Trophoblast cell (in vitro differentiated cells and primary cell): ENCODE measurements at regions not wholly inside any gene's neighbourhood (a gene's known extent, or its start where the extent isn't known, plus 50 kb on each side); places are given as distances from the start of the nearest gene placed in this dataset.

Experiments used
- DNase-seq, 2 donors: peaks; one replicate each; pipeline ENCODE4 v3.0.0-alpha.2; 2016
- H2AFZ ChIP-seq: 2 replicates; pipeline ENCODE4 v1.6.1; 2013; ENCODE audit warnings: low read length, moderate library complexity, mild to moderate bottlenecking; ENCODE audit not compliant: insufficient read depth, poor library complexity
- H2AK5ac ChIP-seq: 2 replicates; pipeline ENCODE4 v1.6.1; 2013; ENCODE audit warnings: mild to moderate bottlenecking, low read length
- H2BK120ac ChIP-seq: 2 replicates; pipeline ENCODE4 v1.6.1; 2013; ENCODE audit warnings: low read length, mild to moderate bottlenecking, moderate library complexity; ENCODE audit not compliant: insufficient read depth, poor library complexity
- H2BK12ac ChIP-seq: 2 replicates; pipeline ENCODE4 v1.6.1; 2013; ENCODE audit warnings: mild to moderate bottlenecking, low read length, moderate library complexity
- H2BK5ac ChIP-seq: 2 replicates; pipeline ENCODE4 v1.6.1; 2013; ENCODE audit warnings: low read length, low read depth, moderate library complexity, mild to moderate bottlenecking; ENCODE audit not compliant: poor library complexity
- H3K14ac ChIP-seq: 2 replicates; pipeline ENCODE4 v1.6.1; 2013; ENCODE audit warnings: mild to moderate bottlenecking, low read length
- H3K18ac ChIP-seq: 2 replicates; pipeline ENCODE4 v1.6.1; 2013; ENCODE audit warnings: mild to moderate bottlenecking, low read length
- H3K23ac ChIP-seq: 2 replicates; pipeline ENCODE4 v1.6.1; 2013; ENCODE audit warnings: low read length
- H3K27ac ChIP-seq: 2 replicates; pipeline ENCODE4 v1.5.1; 2013; ENCODE audit warnings: low read depth, mild to moderate bottlenecking, inconsistent platforms, low read length, moderate library complexity
- H3K27me3 ChIP-seq: 2 replicates; pipeline ENCODE4 v1.6.1; 2013; ENCODE audit warnings: inconsistent platforms, mild to moderate bottlenecking, low read length, moderate library complexity; ENCODE audit not compliant: insufficient read depth
- H3K36me3 ChIP-seq, 2 experiments: 1 replicate in 1 of 2; 2 replicates in 1 of 2; pipeline ENCODE4 v1.6.1; 2013; ENCODE audit warnings: low read length in 2 of 2, mild to moderate bottlenecking in 2 of 2, moderate library complexity in 1 of 2; ENCODE audit not compliant: insufficient read depth in 2 of 2, control insufficient read depth in 1 of 2
- H3K4ac ChIP-seq: 2 replicates; pipeline ENCODE4 v1.6.1; 2013; ENCODE audit warnings: low read depth, mild to moderate bottlenecking, low read length, moderate library complexity
- H3K4me1 ChIP-seq, 2 experiments: 1 replicate in 1 of 2; 2 replicates in 1 of 2; pipeline ENCODE4 v1.6.1; 2013; ENCODE audit warnings: low read length in 2 of 2, mild to moderate bottlenecking in 2 of 2, moderate library complexity in 1 of 2; ENCODE audit not compliant: insufficient read depth in 2 of 2, control insufficient read depth in 1 of 2
- H3K4me2 ChIP-seq: 2 replicates; pipeline ENCODE4 v1.6.1; 2013; ENCODE audit warnings: inconsistent platforms, mild to moderate bottlenecking, low read length, moderate library complexity
- H3K4me3 ChIP-seq: 2 replicates; pipeline ENCODE4 v1.5.1; 2013; ENCODE audit warnings: mild to moderate bottlenecking, low read depth, low read length, inconsistent platforms
- H3K79me1 ChIP-seq: one replicate; pipeline ENCODE4 v1.6.1; 2013; ENCODE audit warnings: low read length
- H3K79me2 ChIP-seq: 2 replicates; pipeline ENCODE4 v1.6.1; 2013; ENCODE audit warnings: low read length, mild to moderate bottlenecking; ENCODE audit not compliant: control insufficient read depth, insufficient read depth, poor library complexity
- H3K9ac ChIP-seq: 2 replicates; pipeline ENCODE4 v1.6.1; 2013; ENCODE audit warnings: mild to moderate bottlenecking, low read length
- H3K9me3 ChIP-seq: 2 replicates; pipeline ENCODE4 v1.6.1; 2013; ENCODE audit warnings: low read depth, mild to moderate bottlenecking, control low read depth, inconsistent platforms, low read length; ENCODE audit not compliant: insufficient read depth
- H4K12ac ChIP-seq: 2 replicates; pipeline ENCODE4 v1.6.1; 2013; ENCODE audit warnings: low read depth, mild to moderate bottlenecking, low read length, moderate library complexity
- H4K8ac ChIP-seq: 2 replicates; pipeline ENCODE4 v1.6.1; 2013; ENCODE audit warnings: low read depth, mild to moderate bottlenecking, low read length, moderate library complexity
- H4K91ac ChIP-seq: one replicate; pipeline ENCODE4 v1.6.1; 2013; ENCODE audit warnings: low read depth, mild to moderate bottlenecking, low read length, moderate library complexity
- whole genome bisulfite sequencing: extraction: QIAGEN DNeasy Blood & Tissue Kit; methylation state at CpG from one replicate; pipeline ENCODE4 v1.1.7; 2013; ENCODE audit warnings: missing lambda C conversion rate; ENCODE audit not compliant: insufficient read length, insufficient coverage; ENCODE audit errors: extremely low coverage; 5-methylcytosine and 5-hydroxymethylcytosine counted together

GRCh38 chrX:20432746-20433387, 166.2 kb upstream of the RPS6KA3 start:
- no peak overlapping the region for H3K4me2 ChIP-seq
- WGBS: no CpG with 5 or more reads among the region's 2 CpGs

GRCh38 chrX:20432048-20432447, 165.3 kb upstream of the RPS6KA3 start:
- H3K36me3 ChIP-seq: no peaks in the 10 kb centered on the region
- WGBS: no CpG with 5 or more reads among the region's 3 CpGs
- H2BK12ac ChIP-seq: no peak overlapping the region
- DNase-seq: no peak
- H2BK120ac ChIP-seq: no peak overlapping the region
- H2AK5ac ChIP-seq: no peak overlapping the region
- H3K14ac ChIP-seq: no peak overlapping the region
- no peak overlapping the region for H3K23ac ChIP-seq
- H4K8ac ChIP-seq: no peak overlapping the region
- H3K4me3 ChIP-seq: no peak overlapping the region
- no peak overlapping the region for H4K91ac ChIP-seq
- no peaks in the 10 kb centered on the region for H3K79me2 ChIP-seq
- no peak overlapping the region for H4K12ac ChIP-seq
- no peak overlapping the region for H3K27ac ChIP-seq
- no peak overlapping the region for H2BK5ac ChIP-seq
- H2AFZ ChIP-seq: no peak overlapping the region
- no peaks in the 10 kb centered on the region for H3K27me3 ChIP-seq
- no peak overlapping the region for H3K18ac ChIP-seq
- no peak overlapping the region for H3K4me2 ChIP-seq
- H3K4me1 ChIP-seq: peaks cover 0 to 8% of the 10 kb centered on the region in 2 experiments
- H3K79me1 ChIP-seq: no peaks in the 10 kb centered on the region
- no peak overlapping the region for H3K4ac ChIP-seq
- no peaks in the 10 kb centered on the region for H3K9me3 ChIP-seq
- H3K9ac ChIP-seq: no peak overlapping the region

More at GRCh38 chrX:20432746-20433387, 166.2 kb upstream of the RPS6KA3 start:
- Histone ChIP-seq H3K27ac (no peak overlapping the region), H3K4me3 (no peak overlapping the region), H3K36me3 (no peaks in the 10 kb centered on the region), H3K79me2 (no peaks in the 10 kb centered on the region), H3K4me1 (peaks cover 0 to 8% of the 10 kb centered on the region in 2 experiments), H4K12ac (no peak overlapping the region), H2BK120ac (no peak overlapping the region), H3K9me3 (no peaks in the 10 kb centered on the region), H3K14ac (no peak overlapping the region), H3K4ac (no peak overlapping the region), H4K8ac (no peak overlapping the region), H4K91ac (no peak overlapping the region), H2AFZ (no peak overlapping the region), H3K23ac (no peak overlapping the region), H2AK5ac (no peak overlapping the region), H2BK12ac (no peak overlapping the region), H3K27me3 (no peaks in the 10 kb centered on the region), H3K79me1 (no peaks in the 10 kb centered on the region), H3K18ac (no peak overlapping the region), H3K9ac (no peak overlapping the region), H2BK5ac (no peak overlapping the region)
- no peak for DNase-seq

- H3K36me3 ChIP-seq: no peaks in the 10 kb centered on the region
- H2BK120ac ChIP-seq: no peak overlapping the region
- no peaks in the 10 kb centered on the region for H3K79me2 ChIP-seq
- no peak overlapping the region for H4K8ac ChIP-seq
- no peak overlapping the region for H3K9ac ChIP-seq
- no CpG with 5 or more reads among the region's 1 CpG for WGBS
- H2AFZ ChIP-seq: no peak overlapping the region
- no peak for DNase-seq
- no peak overlapping the region for H2BK5ac ChIP-seq
- no peak overlapping the region for H4K12ac ChIP-seq
- no peak overlapping the region for H3K27ac ChIP-seq
- H2AK5ac ChIP-seq: no peak overlapping the region
- no peak overlapping the region for H4K91ac ChIP-seq
- H3K79me1 ChIP-seq: no peaks in the 10 kb centered on the region
- H2BK12ac ChIP-seq: no peak overlapping the region
- H3K18ac ChIP-seq: no peak overlapping the region
- peaks cover 0 to 8% of the 10 kb centered on the region in 2 experiments for H3K4me1 ChIP-seq
- no peak overlapping the region for H3K4me3 ChIP-seq
- H3K27me3 ChIP-seq: no peaks in the 10 kb centered on the region
- H3K9me3 ChIP-seq: no peaks in the 10 kb centered on the region
- no peak overlapping the region for H3K4ac ChIP-seq
- no peak overlapping the region for H3K23ac ChIP-seq
- no peak overlapping the region for H3K14ac ChIP-seq
- H3K4me2 ChIP-seq: no peak overlapping the region
Observed at GRCh38 chrX:20431486-20431885, 164.8 kb upstream of the RPS6KA3 start.

GRCh38 chrX:20427173-20427770, 160.6 kb upstream of the RPS6KA3 start:
- Histone ChIP-seq H4K91ac (no peak overlapping the region), H2BK120ac (no peak overlapping the region), H2BK12ac (no peak overlapping the region), H2BK5ac (no peak overlapping the region), H2AK5ac (no peak overlapping the region), H3K9ac (no peak overlapping the region), H3K23ac (no peak overlapping the region), H3K4me1 (no peaks in the 10 kb centered on the region), H3K4me3 (no peak overlapping the region), H3K18ac (no peak overlapping the region), H3K4me2 (no peak overlapping the region), H3K27me3 (no peaks in the 10 kb centered on the region), H3K9me3 (no peaks in the 10 kb centered on the region), H4K8ac (no peak overlapping the region), H3K27ac (no peak overlapping the region), H3K36me3 (no peaks in the 10 kb centered on the region), H3K14ac (no peak overlapping the region), H2AFZ (no peak overlapping the region), H3K4ac (no peak overlapping the region), H3K79me2 (no peaks in the 10 kb centered on the region), H4K12ac (no peak overlapping the region), H3K79me1 (no peaks in the 10 kb centered on the region)
- no CpG with 5 or more reads among the region's 3 CpGs for WGBS
- no peak for DNase-seq
